GM19043 (cell line): ENCODE measurements at regions not wholly inside any gene's neighbourhood (a gene's known extent, or its start where the extent isn't known, plus 50 kb on each side); places are given as distances from the start of the nearest gene placed in this dataset.
"Not testable (repeated sequence)": the region's sequence is repeated elsewhere in the genome, so short reads cannot be mapped to it uniquely, and the experiment has no call there.

Experiments used
- ATAC-seq: cut with Tn5 transposase; IDR thresholded peaks from one replicate; pipeline ENCODE4 v1.9.1; 2021; ENCODE audit warnings: low read depth; ENCODE audit not compliant: unreplicated experiment

GRCh38 chr13:106107061-106107460 lies 428.4 kb downstream of the EFNB2 start:
- ATAC-seq = no peak

GRCh38 chr13:106105153-106105552 lies 430.3 kb downstream of the EFNB2 start:
- ATAC-seq = no peak

- ATAC-seq = no peak
These were observed 431.1 kb downstream of the EFNB2 start for GRCh38 chr13:106104281-106104901.

GRCh38 chr13:106103779-106104178 lies 431.7 kb downstream of the EFNB2 start:
- no peak for ATAC-seq

- ATAC-seq = no peak
These were observed 432.7 kb downstream of the EFNB2 start for GRCh38 chr13:106102786-106103185.

- no peak for ATAC-seq
These were observed 434.3 kb downstream of the EFNB2 start for GRCh38 chr13:106101201-106101600.

- peak; percentile 47 for ATAC-seq
These were observed 435.1 kb downstream of the EFNB2 start for GRCh38 chr13:106100171-106100919.

GRCh38 chr13:106099765-106100164 lies 435.7 kb downstream of the EFNB2 start:
- no peak for ATAC-seq

GRCh38 chr13:106098778-106099177 lies 436.7 kb downstream of the EFNB2 start:
- ATAC-seq = no peak

- ATAC-seq = no peak
These were observed 438.8 kb downstream of the EFNB2 start for GRCh38 chr13:106096661-106097092.

GRCh38 chr13:106095919-106096318 lies 439.5 kb downstream of the EFNB2 start:
- no peak for ATAC-seq

GRCh38 chr13:106095406-106095805 lies 440.1 kb downstream of the EFNB2 start:
- ATAC-seq = no peak

GRCh38 chr13:106090001-106090400 lies 445.5 kb downstream of the EFNB2 start:
- no peak for ATAC-seq

GRCh38 chr13:106089261-106089980 lies 446.0 kb downstream of the EFNB2 start:
- ATAC-seq = no peak

- no peak for ATAC-seq
These were observed 447.4 kb downstream of the EFNB2 start for GRCh38 chr13:106088085-106088484.

GRCh38 chr13:106087201-106087600 lies 448.3 kb downstream of the EFNB2 start:
- ATAC-seq = no peak

GRCh38 chr13:106083620-106084350 lies 451.7 kb downstream of the EFNB2 start:
- peak; percentile 56 for ATAC-seq

GRCh38 chr13:106081221-106081620 lies 454.2 kb downstream of the EFNB2 start:
- not testable (repeated sequence) for ATAC-seq

- no peak for ATAC-seq
These were observed 457.3 kb downstream of the EFNB2 start for GRCh38 chr13:106078191-106078590.

GRCh38 chr13:106077017-106077416 lies 458.4 kb downstream of the EFNB2 start:
- no peak for ATAC-seq

- no peak for ATAC-seq
These were observed 463.4 kb downstream of the EFNB2 start for GRCh38 chr13:106072014-106072413.
